SH-SY5Y (cell line): ENCODE measurements at regions not wholly inside any gene's neighbourhood (a gene's known extent, or its start where the extent isn't known, plus 50 kb on each side); places are given as distances from the start of the nearest gene placed in this dataset.

Experiments
- GATA2 ChIP-seq: IDR thresholded peaks from 2 replicates; pipeline ENCODE4 v1.6.1; 2011; ENCODE audit warnings: mild to moderate bottlenecking, low read depth, low read length
- GATA3 ChIP-seq: IDR thresholded peaks from 2 replicates; pipeline ENCODE4 v1.6.1; 2011; ENCODE audit warnings: low read depth, mild to moderate bottlenecking, low read length, moderate library complexity

- TF ChIP-seq GATA2 (no peak), GATA3 (no peak)
These were observed 631.1 kb upstream of the GJE1 start for GRCh38 chr6:141501616-141502015.
